HG02852 (cell line): ENCODE measurements at regions not wholly inside any gene's neighbourhood (a gene's known extent, or its start where the extent isn't known, plus 50 kb on each side); places are given as distances from the start of the nearest gene placed in this dataset.

Experiments used
- ATAC-seq: cut with Tn5 transposase; IDR thresholded peaks from one replicate; pipeline ENCODE4 v1.9.1; 2021; ENCODE audit warnings: mild to moderate bottlenecking, moderate library complexity; ENCODE audit not compliant: unreplicated experiment

DNA sequence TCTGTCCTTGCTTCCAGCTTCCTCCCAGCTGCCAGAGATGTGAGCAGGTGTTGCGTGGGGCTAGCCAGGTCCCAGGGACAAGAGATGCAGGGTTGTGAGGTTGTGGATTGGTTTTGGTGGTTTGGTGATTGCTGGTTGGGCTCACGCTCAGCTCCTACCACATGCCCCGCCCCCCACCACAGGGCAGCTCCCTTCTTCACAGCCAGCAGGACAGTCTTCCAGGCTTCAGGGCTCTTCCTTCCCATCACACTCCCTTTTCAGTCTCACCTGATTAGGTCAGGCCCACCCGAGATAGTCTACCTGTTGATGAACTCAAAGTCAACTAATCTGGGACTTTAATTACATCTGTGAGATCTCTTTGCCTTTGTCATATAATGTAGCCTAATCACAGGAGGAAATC lies 52.0 kb upstream of the GLI2 start:
- ATAC-seq = no peak

DNA sequence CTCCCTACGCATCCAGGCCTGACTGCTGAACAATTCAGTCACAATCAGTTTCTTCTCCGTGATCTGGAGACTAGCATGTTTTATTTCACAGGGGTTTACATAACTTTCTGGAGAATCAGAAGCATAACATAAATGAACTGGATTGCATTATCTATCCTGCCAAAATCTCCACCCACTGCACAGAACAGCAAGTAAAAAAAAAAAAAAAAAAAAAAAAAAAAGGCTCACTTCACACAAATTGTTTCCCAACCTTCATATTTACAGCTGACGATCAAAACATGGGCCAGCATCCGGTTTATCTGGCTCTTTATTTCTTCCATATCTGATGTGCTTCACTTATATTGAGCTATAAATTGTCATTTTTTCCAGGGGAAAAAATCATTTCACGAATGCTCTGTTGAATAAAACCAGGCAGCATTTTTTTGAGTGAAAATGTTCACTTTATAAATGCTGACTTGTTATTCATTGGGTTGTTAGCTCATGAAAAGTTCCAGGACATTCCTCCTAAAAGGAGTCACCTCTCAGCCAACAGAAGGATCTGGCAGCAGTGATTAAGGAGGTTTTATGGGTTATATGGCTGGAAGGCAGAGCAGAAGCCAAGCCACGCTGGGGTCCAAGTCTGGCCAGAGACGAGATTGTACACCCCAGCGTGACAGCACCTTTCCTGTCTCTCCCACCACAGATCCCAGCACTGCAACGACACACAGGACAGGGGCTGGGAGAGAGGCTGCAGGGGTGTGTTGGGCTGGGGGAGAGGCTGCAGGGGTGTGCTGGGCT lies 51.2 kb upstream of the GLI2 start:
- ATAC-seq = no peak

DNA sequence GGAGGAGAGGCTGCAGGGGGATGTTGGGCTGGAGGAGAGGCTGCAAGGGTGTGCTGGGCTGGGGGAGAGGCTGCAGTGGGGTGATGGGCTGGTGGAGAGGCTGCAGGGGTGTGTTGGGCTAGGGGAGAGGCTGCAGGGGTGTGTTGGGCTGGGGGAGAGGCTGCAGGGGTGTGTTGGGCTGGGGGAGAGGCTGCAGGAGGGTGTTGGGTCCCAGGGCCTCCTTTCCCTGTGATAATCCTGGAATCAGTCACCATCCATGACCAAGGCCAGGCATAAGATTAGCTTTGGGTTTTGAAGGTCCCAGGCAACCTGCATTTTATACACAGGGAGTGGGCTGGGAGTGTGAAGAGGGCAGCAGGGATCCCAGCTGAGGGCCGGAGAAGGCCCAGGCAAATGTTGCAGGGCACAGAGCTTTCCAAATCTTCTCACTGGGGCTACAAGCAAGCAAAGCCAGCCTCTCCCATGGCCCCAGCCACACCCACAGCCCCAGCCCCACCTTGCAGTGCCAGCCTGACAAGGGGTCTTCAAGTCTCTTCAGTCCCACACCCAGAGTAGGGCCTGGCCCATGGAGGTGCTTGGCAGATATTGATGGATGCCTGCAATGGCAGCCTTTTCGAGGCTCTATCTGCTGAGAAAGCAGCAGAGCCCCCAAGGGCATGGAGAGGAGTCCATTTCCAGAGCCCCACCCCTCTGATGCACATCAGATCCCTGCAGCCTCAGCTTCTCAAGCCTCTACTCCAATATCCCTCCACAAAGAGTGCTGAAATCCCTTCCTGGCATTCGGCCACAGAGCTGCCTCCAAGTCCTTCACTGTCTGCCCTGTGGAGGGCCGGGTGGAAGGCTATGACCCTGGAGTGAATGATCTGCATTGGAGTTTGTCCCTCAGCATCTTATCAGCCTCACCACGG lies 50.3 kb upstream of the GLI2 start:
- no peak for ATAC-seq
